ENCODE measurements at regions not wholly inside any gene's neighbourhood (a gene's known extent, or its start where the extent isn't known, plus 50 kb on each side); places are given as distances from the start of the nearest gene placed in this dataset.

GRCh38 chr11:28619846-28620540 is 511.8 kb downstream of the METTL15 start:
- DNase-seq (ENCODE audit: low read depth in 2 of 2): no peak

DNA sequence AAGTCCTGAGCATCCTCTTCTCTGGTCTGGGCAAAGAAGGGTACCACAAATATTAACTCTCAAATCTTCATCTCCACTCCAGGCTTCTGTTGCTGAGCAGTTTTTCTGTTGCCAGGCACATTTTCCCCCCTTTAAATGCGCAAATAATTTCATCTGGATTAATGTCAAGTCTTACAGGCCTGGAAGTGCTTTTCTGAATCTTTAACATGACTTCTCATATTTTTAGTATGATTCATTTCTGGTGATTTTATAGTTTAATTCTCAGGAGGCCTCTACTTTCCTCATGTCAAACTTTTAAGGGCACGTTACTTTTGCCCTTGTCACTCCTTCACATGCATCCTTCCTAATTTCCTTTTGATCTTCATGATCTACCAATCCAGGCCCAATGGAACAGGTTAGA is 510.2 kb downstream of the METTL15 start:
- DNase-seq (ENCODE audit: low read depth in 2 of 2): no peak

GRCh38 chr11:28616160-28616965 is 508.2 kb downstream of the METTL15 start:
- no peak for DNase-seq (ENCODE audit: low read depth in 2 of 2)

- DNase-seq (ENCODE audit: low read depth in 2 of 2): no peak
Measured at GRCh38 chr11:28615542-28615941, 507.4 kb downstream of the METTL15 start.

GRCh38 chr11:28606930-28607329 is 498.7 kb downstream of the METTL15 start:
- no peak for DNase-seq (ENCODE audit: low read depth in 2 of 2)

- no peak for DNase-seq (ENCODE audit: low read depth in 2 of 2)
Measured at GRCh38 chr11:28599656-28600055, 491.5 kb downstream of the METTL15 start.

DNA sequence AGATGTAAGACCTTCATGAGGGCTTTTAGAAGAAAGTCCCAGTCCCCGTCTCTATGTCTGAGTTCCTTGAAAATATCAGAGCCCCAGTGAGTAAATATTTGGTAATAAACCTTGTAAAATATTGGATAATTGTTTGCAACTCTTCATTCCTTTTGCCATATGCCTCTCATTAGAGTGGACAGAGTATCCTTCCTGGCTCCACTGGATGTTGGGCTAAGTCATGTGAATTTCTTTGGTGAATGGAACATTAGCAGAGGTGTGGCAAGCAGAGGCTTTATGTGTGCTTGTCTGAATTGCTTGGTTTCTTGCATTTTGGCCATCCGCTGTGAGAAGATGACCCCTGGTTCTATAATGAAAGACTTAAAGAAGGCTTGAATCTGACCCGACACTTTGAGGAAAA is 490.3 kb downstream of the METTL15 start:
- no peak for DNase-seq (ENCODE audit: low read depth in 2 of 2)

DNA sequence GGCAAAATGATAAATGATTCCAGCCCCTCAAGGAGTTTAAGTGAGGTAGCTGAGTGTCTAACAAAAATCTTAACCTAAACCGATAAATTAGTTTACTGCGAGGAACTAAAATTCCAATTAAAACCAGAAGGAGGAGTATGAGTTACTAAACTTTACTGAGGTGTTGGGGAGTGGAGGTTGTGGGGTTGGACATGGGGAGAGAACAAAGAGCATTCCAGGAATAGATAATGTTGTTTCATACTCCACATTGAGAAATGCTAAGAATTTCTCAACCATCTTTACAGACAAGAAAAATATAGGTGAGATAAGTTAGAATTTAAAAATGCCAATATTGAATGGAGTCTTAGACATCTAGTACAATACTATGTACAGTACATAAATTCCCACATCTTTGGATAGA is 488.6 kb downstream of the METTL15 start:
- DNase-seq (ENCODE audit: low read depth in 2 of 2): no peak

GRCh38 chr11:28592141-28592540 is 484.0 kb downstream of the METTL15 start:
- no peak for DNase-seq (ENCODE audit: low read depth in 2 of 2)

- no peak for DNase-seq (ENCODE audit: low read depth in 2 of 2)
Measured at GRCh38 chr11:28584992-28585391, 476.8 kb downstream of the METTL15 start.

DNA sequence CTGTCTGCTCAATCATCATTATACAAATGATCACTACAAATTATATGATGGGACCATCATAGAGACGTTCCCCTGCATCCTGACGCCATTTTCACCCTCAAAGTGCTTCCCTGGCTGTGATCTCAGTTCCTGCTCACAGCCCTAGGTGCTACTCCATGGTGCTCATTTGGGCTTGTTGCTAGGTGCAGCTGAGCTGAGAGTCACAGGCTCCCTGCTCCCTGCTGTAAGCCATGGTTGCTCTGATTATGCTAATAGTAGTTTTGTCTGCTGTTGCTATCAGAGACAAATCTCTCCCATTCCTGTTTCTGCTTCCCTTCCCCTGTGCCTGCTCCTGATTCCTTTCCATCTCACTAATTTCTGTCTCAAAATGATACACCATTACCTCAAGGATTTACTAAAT is 474.3 kb downstream of the METTL15 start:
- no peak for DNase-seq (ENCODE audit: low read depth in 2 of 2)

DNA sequence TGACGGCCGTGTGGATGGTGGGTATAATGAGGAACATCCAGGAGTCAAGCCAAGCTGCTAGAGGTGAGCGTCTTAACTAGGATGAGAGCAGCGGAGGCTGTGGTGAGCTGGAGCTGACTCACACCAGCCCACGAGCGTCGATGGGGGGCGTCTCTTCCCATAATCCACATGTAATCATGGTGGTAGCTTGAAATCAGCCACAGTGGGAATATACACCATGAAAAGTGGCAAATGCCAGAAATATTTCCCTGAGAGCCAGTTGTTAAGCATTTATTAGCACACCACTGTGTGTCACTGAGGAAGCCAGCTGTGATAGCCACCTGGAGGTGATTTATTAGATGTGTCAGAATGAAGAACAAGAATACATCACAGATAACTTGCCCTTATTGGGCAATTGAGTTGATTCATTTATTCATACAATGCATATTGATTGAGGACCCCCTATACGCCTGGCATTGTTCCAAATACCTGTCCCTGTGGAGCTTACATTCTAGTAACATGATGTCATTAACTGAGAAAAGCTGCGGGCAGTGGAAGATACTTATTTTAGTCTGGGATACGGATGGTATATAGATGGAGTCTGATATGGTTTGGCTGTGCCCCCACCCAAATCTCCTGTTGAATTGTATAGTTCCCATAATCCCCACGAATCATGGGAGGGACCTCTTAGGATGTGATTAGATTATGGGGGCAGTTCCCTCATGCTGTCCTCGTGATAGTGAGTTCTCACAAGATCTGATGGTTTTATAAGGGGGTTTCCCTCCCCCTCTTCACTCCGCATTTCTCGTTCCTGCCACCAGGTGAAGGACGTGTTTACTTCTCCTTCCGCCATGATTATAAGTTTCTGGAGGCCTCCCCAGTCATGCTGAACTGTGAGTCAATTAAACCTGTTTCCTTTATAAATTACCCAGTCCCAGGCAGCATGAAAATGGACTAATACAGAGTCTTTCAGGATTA is 473.4 kb downstream of the METTL15 start:
- DNase-seq (ENCODE audit: low read depth in 2 of 2): no peak

GRCh38 chr11:28571371-28571770 is 463.2 kb downstream of the METTL15 start:
- DNase-seq (ENCODE audit: low read depth in 2 of 2): no peak

- no peak for DNase-seq (ENCODE audit: low read depth in 2 of 2)
Measured at GRCh38 chr11:28569106-28569505, 460.9 kb downstream of the METTL15 start.

DNA sequence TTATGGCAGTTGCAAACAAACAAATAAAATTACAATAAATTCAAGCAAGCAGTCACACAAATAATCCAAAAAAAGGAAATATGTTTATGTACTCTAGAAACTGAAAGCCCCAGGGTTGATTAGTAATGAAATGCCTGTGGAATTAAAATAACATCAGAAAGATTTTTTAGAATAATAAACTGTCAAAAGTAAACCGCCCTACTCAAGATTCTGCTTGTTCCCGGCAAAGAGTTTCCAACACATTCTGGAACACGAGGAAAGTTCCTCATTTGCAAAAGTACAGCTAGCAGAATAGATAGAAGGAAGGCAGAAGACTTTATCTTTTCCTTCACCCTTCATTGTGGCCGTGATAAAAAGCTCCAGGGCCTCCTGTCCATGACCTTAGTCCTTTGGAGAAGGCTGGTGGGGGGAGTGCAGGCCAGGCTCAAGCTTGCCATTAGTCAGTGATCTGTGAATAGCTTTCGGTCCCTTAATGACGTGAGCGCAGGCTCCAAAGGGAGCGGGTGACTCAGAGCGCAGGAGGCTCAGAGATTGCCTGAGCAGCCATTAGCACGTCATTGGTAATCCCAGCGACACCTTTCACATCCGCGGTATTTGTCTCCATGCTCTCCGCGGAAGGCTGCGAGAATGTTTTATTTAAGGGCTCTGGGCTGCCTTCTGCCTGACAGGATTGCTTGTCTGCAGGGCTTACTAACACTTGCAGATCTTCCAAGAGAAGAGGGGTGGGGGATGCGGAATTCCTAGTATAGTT is 458.3 kb downstream of the METTL15 start:
- DNase-seq (ENCODE audit: low read depth in 2 of 2): no peak

DNA sequence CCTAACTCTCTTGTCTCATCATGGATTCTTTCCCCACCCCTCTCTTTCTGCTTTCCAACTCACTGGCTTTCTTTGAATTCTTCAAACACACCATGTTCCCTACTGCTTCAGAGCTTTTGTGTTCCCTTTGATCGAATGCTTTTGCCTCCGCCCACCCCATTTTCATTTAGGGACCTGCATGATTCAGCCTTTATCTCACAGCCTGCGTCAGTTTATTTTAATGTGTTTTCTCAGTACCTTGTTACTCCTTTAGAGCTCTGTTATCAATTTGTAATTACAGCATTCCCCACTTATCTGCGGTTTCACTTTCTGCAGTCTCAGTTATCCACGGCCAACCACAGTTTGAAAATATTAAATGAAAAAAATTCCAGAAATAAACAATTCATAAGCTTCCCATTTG is 451.3 kb downstream of the METTL15 start:
- DNase-seq (ENCODE audit: low read depth in 2 of 2): no peak

GRCh38 chr11:28547321-28547741 is 439.1 kb downstream of the METTL15 start:
- DNase-seq (ENCODE audit: low read depth in 2 of 2): no peak

- DNase-seq (ENCODE audit: low read depth in 2 of 2): no peak
Measured at GRCh38 chr11:28545536-28545935, 437.3 kb downstream of the METTL15 start.

DNA sequence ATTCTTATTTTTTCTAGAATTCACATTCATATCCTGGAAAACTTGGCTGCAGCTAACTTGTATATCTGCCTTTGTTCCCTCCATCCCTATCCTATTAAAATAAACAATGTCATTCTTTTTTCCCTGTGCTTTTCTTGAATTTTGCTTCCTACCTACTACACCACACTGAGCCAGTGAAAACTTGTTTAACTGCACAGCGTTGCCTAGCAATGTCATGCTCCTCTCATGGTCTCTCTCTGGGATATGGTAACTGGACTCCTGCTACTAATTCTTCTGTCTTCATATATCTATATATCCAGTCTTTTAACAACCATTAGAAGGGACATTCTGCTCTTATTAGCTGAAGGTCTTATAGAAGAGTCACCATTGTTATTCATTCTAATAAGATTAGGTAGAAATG is 434.4 kb downstream of the METTL15 start:
- DNase-seq (ENCODE audit: low read depth in 2 of 2): no peak

- DNase-seq (ENCODE audit: low read depth in 2 of 2): no peak
Measured at GRCh38 chr11:28539239-28540030, 431.2 kb downstream of the METTL15 start.

DNA sequence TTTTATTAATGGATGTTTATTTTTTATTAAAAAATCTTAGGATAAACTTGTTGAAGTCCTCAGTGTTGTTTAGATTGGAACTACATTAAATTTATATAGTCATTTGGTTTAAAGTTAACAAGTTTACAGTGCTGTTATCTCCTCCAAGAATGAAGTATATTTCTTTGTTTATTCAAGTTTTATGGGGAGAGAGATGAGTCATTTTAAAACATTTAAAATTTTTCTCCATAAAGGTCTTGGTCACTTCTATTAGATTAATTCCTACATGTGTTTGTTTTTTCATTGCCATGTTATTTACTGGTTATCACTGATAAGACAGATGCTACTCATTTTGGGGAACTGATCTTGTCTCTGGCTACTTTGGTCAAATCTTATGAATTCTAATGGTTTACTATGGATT is 429.6 kb downstream of the METTL15 start:
- no peak for DNase-seq (ENCODE audit: low read depth in 2 of 2)
